Panc1 (cell line): ENCODE measurements at regions not wholly inside any gene's neighbourhood (a gene's known extent, or its start where the extent isn't known, plus 50 kb on each side); places are given as distances from the start of the nearest gene placed in this dataset.

ENCODE experiments used
- CTCF ChIP-seq: fragments of 450-650 bp; IDR thresholded peaks from 2 replicates; pipeline ENCODE4 v1.5.1; 2017; ENCODE audit warnings: mild to moderate bottlenecking
- POLR2AphosphoS5 ChIP-seq: IDR thresholded peaks from 2 replicates; pipeline ENCODE4 v1.6.1; 2012; ENCODE audit warnings: mild to moderate bottlenecking, low read depth, low read length, moderate library complexity
- REST ChIP-seq, 2 experiments: IDR thresholded peaks; 2 replicates each; pipeline ENCODE4 v1.6.1; 2011 to 2012; ENCODE audit warnings: low read depth in 2 of 2, control low read depth in 1 of 2, low read length in 1 of 2, mild to moderate bottlenecking in 1 of 2, moderate library complexity in 1 of 2; ENCODE audit not compliant: insufficient read depth in 1 of 2
- SIN3A ChIP-seq: IDR thresholded peaks from 2 replicates; pipeline ENCODE4 v1.6.1; 2012; ENCODE audit warnings: low read depth, mild to moderate bottlenecking, low read length, moderate library complexity, borderline replicate concordance; ENCODE audit not compliant: insufficient read depth

- no peak for TF ChIP-seq CTCF
- TF ChIP-seq POLR2AphosphoS5, result no peak
- TF ChIP-seq REST (IDR thresholded peaks at IDR 0.05; ENCODE audit: insufficient read depth in 1 of 2, low read depth in 2 of 2, low read length in 1 of 2), result no peak
- TF ChIP-seq SIN3A, result no peak
Observed at GRCh38 chr5:166617507-166617906, 1673.9 kb upstream of the WWC1 start.
